Rectal smooth muscle tissue (tissue), 1 donor: ENCODE measurements at regions not wholly inside any gene's neighbourhood (a gene's known extent, or its start where the extent isn't known, plus 50 kb on each side); places are given as distances from the start of the nearest gene placed in this dataset.

Experiments
- H3K27ac ChIP-seq: one replicate; pipeline ENCODE4 v1.7.0; 2013; ENCODE audit warnings: low read depth, low read length, inconsistent platforms
- H3K27me3 ChIP-seq: one replicate; pipeline ENCODE4 v1.7.0; 2013; ENCODE audit warnings: low read length; ENCODE audit not compliant: control insufficient read depth, insufficient read depth
- H3K36me3 ChIP-seq: one replicate; pipeline ENCODE4 v1.7.0; 2013; ENCODE audit warnings: low read length; ENCODE audit not compliant: control insufficient read depth, insufficient read depth
- H3K4me1 ChIP-seq: one replicate; pipeline ENCODE4 v1.7.0; 2013; ENCODE audit warnings: low read length; ENCODE audit not compliant: control insufficient read depth, insufficient read depth
- H3K4me3 ChIP-seq: one replicate; pipeline ENCODE4 v1.7.0; 2013; ENCODE audit warnings: low read length
- H3K9ac ChIP-seq: one replicate; pipeline ENCODE4 v1.7.0; 2013; ENCODE audit warnings: low read length

DNA sequence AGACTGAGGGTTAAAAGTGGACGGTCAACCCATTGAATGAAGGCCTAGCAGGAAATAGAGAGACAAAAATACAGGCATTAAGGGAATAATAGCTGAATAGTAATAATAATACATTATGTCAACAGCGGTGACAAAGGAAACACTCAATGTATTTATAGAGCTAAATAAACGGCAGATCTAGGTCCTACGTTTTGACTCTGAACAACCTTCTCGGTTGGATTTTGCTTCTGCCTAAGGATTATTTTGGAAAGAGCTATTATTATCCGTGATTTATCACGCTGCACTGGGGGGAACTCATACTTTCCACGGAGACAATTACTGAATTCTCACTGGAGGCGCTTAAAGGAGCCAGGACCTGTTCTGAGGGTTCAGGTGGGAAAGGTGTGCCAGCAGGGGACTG is 118.2 kb upstream of the KIRREL3 start:
- Histone ChIP-seq H3K36me3 (no peaks in the 10 kb centered on the region), H3K27me3 (no peaks in the 10 kb centered on the region), H3K4me1 (no peaks in the 10 kb centered on the region), H3K9ac (no peak overlapping the region), H3K27ac (no peak overlapping the region), H3K4me3 (no peak overlapping the region)

DNA sequence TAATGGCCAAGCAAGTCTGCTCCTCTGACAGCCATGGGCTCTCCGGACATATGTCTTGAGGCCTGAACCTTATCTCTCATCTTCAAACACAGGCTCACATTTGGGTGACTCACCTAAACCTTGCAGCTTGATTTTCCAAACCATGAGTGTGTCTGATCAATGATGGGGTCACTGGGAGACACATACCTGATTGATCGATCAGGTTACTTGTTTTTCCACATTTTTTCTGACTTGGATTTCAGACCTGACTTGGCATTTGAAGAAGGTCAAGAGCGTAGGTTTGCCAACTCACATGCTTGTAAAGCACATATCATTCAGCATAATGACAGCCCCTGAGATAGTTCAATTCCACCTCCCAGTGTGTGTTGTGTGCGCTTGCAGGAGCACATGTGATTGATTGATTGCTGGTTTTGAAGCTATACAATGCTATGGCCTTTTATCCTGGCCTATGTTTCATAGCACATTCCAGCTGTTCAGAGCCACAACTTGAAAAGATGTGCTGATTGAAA is 116.7 kb upstream of the KIRREL3 start:
- Histone ChIP-seq H3K4me1 (no peaks in the 10 kb centered on the region), H3K9ac (no peak overlapping the region)

DNA sequence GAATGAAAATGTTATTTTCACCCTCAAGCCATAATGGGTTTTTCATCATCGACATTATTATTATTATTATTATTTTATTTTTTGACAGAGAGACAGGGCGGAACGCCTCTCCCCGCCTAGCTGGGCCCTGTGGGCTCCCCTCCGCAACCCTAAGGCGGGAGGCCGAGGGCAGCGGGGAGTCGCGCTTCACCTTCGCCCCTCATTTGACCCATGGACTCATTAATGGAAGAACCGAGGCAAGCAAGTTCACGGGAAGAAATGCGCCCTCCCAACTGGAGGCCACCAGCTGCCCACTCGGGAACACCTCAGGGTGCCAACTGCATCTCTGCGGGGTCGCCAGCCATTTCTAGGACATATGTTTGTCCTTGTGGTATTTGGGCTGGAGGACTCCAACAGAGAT is 115.3 kb upstream of the KIRREL3 start:
- Histone ChIP-seq H3K27ac (no peak overlapping the region), H3K27me3 (no peaks in the 10 kb centered on the region)

More for the DNA sequence above, 116.7 kb upstream of the KIRREL3 start:
- no peaks in the 10 kb centered on the region for H3K27me3 ChIP-seq
- H3K4me3 ChIP-seq = no peak overlapping the region
- H3K36me3 ChIP-seq = no peaks in the 10 kb centered on the region
- H3K27ac ChIP-seq = no peak overlapping the region

DNA sequence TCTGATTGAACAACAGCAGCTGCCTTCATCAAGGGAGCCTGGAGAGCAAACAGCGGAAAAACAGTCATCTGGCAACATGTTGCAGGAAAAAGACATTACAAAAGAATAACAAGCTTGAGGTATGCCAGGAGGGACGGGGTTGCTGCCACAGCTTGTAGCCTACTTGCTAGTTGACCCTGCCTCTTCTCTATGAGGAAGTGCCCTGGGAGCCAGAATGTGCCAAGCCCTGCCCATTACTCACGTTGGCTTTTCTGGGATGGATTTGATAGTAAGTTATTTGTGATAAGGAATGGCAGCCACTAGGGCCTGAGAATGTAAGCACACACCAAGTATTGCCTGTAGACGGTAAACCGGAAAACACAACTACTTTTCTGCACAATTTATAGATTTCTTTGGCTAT is 113.5 kb upstream of the KIRREL3 start:
- no peak overlapping the region for H3K27ac ChIP-seq
- no peaks in the 10 kb centered on the region for H3K36me3 ChIP-seq
- no peak overlapping the region for H3K9ac ChIP-seq
- H3K4me1 ChIP-seq = no peaks in the 10 kb centered on the region
- no peak overlapping the region for H3K4me3 ChIP-seq
- H3K27me3 ChIP-seq = no peaks in the 10 kb centered on the region

More for the DNA sequence above, 115.3 kb upstream of the KIRREL3 start:
- Histone ChIP-seq H3K4me1 (no peaks in the 10 kb centered on the region), H3K9ac (no peak overlapping the region), H3K4me3 (no peak overlapping the region), H3K36me3 (no peaks in the 10 kb centered on the region)

DNA sequence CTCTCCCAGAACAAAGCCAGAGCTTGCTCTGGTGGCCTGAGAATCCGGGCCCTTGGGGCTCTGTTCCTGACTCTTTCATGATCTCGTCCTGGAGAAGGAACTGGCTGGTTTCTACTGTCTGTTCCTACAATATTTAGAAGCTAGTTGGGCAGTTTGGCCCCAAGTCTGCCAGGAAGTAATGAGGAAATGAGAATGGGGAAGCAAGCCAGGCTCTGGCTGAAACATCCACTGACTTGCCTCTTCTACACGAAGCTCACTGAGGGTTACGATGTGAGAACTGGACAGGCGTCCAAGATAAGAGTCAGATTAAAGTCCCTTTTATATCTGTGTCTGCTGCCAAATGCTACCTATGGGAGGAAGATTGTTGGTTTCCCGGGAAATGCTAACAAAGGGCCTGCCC is 110.0 kb upstream of the KIRREL3 start:
- Histone ChIP-seq H3K27ac (no peak overlapping the region), H3K9ac (no peak overlapping the region), H3K4me3 (no peak overlapping the region), H3K4me1 (no peaks in the 10 kb centered on the region), H3K27me3 (no peaks in the 10 kb centered on the region), H3K36me3 (no peaks in the 10 kb centered on the region)

DNA sequence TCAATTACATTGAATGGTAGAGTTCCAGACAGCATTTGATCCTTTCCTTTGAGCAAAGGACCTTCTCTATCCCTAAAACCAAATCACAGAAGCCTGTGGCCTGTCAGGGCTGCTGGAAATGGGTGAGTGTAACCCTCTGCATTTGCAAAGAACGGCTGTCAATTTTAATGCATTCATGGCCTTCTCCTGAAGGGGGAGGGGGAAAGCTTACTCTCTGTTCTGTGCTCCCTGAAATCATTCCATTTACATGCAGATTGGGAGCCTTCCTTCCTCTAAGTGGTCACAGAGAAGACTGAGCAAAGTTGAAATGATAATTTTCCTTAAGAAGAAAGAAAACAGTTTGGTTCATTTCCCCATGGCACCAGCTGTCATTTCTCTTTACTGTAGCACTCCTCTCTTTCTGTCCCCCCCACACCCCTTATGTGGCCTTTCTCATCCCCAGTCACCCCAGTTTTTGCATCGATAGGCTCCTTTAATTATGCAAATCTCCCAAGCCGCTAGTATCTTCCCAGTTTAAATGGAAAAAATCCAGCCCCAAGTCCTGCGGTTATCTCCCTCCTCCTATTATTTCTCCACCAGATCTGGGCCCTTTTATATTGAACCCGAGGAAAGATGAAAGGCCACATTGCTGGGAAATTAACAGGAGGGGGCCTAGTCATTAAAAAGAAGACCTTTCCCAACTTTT is 109.4 kb upstream of the KIRREL3 start:
- Histone ChIP-seq H3K27me3 (no peaks in the 10 kb centered on the region), H3K9ac (no peak overlapping the region), H3K4me3 (no peak overlapping the region), H3K27ac (no peak overlapping the region), H3K36me3 (no peaks in the 10 kb centered on the region), H3K4me1 (no peaks in the 10 kb centered on the region)

DNA sequence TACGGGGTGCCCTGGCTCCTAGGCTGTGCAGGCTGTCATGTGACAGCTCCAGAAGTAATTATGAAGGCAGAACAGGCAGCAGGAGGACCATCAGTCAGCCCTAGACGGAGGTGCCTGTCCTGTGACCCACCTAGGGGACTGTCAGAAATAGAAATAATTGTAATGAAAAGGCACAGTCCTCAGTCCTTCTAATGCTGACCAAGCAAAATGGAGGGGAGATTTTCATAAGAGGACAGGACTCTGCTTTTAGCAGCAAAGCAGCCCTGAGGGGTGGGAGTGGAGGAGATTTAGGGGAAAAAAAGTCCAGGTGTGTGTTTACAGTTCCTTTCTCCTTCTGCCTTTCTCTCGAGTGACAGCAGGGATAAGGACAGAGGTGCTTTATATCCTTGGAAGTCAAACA is 108.3 kb upstream of the KIRREL3 start:
- Histone ChIP-seq H3K27ac (no peak overlapping the region), H3K36me3 (no peaks in the 10 kb centered on the region), H3K9ac (no peak overlapping the region), H3K27me3 (no peaks in the 10 kb centered on the region), H3K4me1 (no peaks in the 10 kb centered on the region), H3K4me3 (no peak overlapping the region)

DNA sequence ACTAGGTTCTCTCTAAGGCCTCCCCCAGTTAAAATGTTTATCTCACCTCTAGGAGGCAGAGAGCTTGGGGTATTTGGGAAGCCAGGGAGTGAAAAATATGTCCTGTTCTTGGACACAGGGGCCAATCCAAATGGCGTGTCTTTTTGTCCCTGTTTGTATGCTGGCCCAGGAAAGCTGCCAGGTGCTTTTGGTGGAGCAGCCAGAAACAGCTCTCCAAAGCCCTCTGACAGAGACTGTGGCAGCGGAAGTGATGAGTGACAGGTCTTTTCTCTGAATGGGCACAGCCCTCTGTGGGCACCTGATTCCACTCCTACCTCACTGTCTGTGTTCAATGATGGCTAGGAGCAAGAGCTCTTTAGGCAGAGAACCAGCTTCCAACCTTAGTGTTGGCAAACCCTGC is 106.4 kb upstream of the KIRREL3 start:
- H3K27ac ChIP-seq = no peak overlapping the region
- no peaks in the 10 kb centered on the region for H3K36me3 ChIP-seq
- no peaks in the 10 kb centered on the region for H3K27me3 ChIP-seq
- H3K4me1 ChIP-seq = no peaks in the 10 kb centered on the region
- H3K9ac ChIP-seq = no peak overlapping the region
- H3K4me3 ChIP-seq = no peak overlapping the region

DNA sequence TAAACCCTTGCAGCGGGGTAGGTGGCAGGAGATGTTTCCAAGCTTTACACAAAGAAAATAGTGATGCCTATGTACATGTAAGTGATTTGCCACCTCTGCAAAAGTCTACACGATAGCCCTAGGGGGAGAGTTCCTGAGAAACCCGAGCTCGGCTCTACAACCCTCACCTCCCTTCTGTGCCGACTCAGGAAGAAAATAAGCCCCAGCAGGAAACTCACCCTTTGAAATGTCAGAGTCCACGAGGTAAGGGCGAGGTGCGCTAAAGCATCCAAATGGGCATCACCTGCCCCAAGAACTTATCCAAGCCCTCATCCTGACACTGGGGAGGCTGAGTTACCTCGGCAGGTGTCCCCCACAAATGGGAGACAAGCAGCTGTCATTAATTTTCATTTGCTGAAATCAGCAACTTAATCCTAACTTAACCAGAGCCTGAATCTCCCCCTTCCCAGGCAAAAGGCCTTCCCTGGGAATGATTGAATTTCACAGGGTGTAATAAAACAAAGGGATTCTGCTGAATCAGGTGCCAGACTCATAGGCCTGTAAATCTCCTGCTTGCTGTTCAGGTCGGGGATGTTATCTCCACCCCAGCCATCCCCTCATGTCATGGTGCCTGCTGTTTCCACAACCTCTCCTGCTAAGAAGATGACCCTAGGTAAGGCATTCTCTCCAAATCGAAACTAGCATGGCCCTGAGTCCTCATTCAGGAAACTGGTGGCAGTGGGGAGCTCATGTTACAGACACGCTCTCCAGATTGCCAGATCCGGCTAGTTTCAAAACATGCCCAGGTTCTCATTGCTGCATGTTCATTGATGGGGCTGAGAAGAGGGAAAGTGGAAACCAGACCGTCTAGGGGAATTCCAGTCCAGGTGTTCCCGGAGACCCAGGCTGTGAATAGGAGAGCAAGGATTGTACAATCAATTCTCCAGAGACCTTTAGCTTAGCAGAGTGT is 105.3 kb upstream of the KIRREL3 start:
- Histone ChIP-seq H3K27me3 (no peaks in the 10 kb centered on the region), H3K36me3 (no peaks in the 10 kb centered on the region), H3K4me3 (no peak overlapping the region), H3K9ac (no peak overlapping the region), H3K27ac (no peak overlapping the region), H3K4me1 (no peaks in the 10 kb centered on the region)

DNA sequence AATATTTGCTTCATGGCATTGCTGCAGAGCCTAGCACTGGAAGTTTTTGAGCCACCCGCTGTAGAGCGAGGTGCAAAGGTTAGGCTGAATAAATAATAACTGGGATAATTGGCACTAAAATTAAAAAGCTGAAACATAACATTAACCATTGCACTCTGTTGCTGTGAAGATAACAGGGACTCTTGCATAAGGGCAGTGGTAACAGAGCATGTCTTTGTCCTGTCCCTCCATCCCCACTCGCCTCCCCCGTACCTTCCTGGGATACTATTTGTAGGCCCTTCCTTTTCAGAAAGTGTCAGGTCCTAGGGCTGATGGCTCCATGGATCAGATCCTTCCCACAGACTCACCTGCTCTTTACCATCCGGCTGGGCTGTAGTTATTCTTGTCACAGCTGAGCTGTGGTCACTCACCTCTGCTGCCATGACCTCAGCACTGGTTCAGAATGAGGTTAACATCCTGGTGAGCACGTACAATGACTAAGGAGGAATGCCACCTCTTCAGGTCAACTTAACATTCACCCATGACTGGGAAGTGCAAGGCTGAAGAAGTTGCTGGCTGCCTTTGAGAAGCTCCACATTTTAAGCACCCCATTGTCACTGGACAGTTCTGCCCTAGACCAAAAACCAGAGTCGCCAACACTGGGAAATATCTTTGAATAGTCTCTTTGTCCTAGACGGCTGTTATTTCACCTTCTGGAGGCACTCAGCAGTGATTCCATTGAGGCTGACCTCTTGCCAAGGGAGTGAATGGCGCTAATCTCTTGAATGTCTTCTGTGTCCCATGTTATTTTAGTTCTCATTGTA is 103.2 kb upstream of the KIRREL3 start:
- Histone ChIP-seq H3K4me3 (no peak overlapping the region), H3K27ac (no peak overlapping the region), H3K4me1 (no peaks in the 10 kb centered on the region), H3K27me3 (no peaks in the 10 kb centered on the region), H3K36me3 (no peaks in the 10 kb centered on the region), H3K9ac (no peak overlapping the region)

DNA sequence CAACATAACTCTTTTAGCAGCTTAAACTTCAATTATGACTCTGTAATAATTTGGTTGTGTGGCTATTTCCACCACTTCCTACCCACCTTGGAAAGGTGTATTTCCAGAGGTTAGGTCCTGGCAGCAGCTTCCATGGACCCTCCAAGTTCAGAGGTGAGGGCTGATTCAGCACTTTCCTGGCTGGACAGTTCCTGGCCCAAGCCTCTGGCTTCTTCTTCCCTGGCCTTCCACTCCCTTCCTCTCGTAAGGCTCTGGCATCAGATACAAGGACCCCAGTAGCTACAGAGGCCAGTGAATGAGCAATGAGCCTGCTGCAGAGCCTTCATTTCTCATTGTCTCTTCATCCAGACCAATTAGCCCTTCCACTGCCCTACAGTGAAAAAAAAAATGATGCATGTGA is 98.1 kb upstream of the KIRREL3 start:
- Histone ChIP-seq H3K27me3 (no peaks in the 10 kb centered on the region), H3K27ac (no peak overlapping the region), H3K9ac (no peak overlapping the region), H3K4me1 (no peaks in the 10 kb centered on the region), H3K36me3 (no peaks in the 10 kb centered on the region), H3K4me3 (no peak overlapping the region)

DNA sequence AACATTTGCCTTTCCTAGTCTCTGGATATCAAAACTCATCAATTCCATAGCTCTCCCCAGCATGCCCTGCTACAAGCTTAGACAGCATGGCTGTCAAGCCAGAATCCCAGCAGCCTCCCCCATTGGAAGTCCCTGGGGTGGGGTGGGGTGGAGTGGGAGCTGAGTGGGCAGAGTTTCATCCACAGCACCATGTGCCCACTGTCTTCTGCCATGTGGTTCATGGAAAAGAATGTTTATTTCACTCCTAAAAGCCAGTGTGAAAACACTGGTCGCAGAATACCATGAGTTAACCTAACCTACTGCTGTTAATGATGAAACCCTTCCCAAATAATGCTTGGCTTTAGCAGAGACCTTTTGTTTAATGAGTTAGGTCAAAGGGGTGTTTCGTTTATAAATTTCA is 80.2 kb upstream of the KIRREL3 start:
- no peak overlapping the region for H3K9ac ChIP-seq
- no peaks in the 10 kb centered on the region for H3K36me3 ChIP-seq
- no peak overlapping the region for H3K4me3 ChIP-seq
- H3K27me3 ChIP-seq = no peaks in the 10 kb centered on the region
- no peaks in the 10 kb centered on the region for H3K4me1 ChIP-seq
- H3K27ac ChIP-seq = no peak overlapping the region
